HT-29 (cell line): ENCODE measurements at regions not wholly inside any gene's neighbourhood (a gene's known extent, or its start where the extent isn't known, plus 50 kb on each side); places are given as distances from the start of the nearest gene placed in this dataset.
"Not testable (repeated sequence)": the region's sequence is repeated elsewhere in the genome, so short reads cannot be mapped to it uniquely, and the experiment has no call there.

ENCODE experiments used
- DNase-seq: peaks from one replicate; pipeline ENCODE4 v3.0.0-alpha.2; 2015; ENCODE audit warnings: low spot score

GRCh38 chr12:9372202-9372601 is 164.0 kb upstream of the PZP start:
- DNase-seq = peak; percentile 14

GRCh38 chr12:9367828-9368227 is 159.6 kb upstream of the PZP start:
- DNase-seq = no peak

DNA sequence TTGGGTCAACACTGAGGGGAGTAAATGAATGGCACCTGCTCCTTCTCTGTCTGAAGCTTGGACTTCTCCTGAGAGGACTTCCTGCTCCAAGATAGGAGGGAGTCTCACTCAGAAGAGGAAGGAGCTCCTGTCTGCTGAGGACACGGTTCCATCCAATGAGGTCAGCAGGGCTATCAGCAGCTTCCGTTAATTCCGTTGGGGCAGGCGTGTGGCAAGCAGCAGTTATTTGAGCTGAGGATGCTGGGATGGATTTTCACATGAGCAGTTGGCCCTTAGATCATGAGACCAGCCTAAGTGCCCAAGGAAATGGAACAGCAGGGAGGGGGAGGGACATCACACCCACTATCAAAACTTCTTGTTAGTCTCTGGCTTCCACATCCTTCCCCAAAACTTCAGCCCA is 159.0 kb upstream of the PZP start:
- no peak for DNase-seq

- no peak for DNase-seq
Measured at GRCh38 chr12:9365296-9365695, 157.1 kb upstream of the PZP start.

DNA sequence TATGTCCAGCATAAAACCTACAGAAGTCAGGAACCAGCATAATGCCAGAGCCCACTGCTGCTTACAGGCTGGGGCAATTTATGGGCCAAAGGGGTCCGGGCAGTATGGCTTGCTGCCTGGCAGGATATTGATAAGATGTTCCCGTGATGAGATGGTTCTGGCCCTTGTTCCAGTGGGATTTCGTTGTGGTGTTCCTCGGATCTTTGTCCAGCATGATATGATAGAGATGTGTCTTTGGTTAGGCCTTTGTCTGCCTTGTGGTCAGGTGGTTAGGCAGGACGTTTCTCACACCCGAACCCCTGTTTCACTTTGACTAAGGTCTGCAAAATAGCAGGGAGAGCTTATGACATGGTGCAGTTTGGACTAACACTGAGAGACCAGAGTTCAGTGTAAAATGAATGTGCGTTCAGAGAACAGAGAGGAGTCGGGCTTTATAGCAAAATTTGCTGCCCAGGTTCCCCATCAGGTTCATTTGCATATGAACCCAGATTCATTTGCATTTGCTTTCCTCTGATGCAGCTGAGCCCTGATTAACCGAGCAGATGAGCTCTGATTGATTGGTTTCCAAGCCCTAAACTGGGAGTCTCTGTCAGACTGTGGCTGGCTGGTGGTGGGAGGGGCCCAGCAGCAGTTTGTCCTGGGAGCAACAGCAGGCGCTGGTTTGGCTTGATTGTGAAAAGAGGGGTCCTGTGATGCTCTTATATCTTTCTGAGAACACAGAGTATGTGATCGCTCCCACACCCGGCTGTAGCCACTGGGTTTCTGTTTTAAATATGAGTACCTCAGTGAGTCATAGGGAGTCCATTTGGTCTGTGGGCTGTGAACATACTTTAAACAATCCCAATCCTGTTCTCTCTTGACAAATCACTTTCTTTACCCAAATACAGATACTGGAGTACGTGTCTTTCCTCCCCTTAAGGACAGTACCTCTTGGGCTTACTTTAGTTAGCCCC is 156.3 kb upstream of the PZP start:
- DNase-seq = no peak

DNA sequence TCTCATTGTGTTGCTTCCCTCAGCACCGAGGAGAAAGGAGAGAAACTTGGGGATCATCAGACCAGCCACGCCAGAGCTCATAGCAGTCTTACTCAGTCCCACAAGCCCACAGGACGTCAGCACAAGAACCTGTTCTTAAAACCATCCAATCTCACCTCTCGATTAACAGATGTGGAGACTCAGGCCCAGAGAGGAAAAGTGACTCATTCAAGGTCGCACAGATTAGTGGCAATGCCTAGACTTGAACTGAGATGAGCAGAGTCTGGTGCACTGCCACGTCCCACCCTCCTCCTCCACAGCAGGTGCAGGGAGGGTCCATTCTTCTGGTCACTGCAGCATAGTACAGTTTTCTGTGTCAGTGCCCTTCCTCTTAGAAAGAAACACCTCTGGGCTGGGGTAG is 154.9 kb upstream of the PZP start:
- no peak for DNase-seq

DNA sequence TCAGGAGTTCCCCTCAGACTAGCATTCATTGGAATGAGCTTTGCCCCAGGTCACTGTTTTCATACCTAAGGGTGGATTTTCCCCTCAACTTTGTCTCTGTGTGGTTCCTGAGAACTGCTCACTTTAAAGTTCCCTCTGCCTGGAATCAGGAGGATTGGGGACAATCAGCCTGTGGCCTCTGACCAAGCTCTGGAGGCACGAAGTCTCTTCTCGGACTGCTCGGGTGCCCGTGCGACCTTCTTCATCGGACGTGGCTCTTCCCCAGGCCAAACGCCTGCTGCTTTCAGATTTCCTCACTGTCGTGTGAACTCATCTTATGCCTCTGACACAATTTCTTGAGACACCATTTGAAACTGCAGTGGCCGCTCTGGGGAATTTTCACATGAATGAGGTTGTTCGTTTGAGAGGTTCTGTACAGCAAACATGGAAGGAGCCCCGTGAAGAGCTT is 153.7 kb upstream of the PZP start:
- DNase-seq = no peak

DNA sequence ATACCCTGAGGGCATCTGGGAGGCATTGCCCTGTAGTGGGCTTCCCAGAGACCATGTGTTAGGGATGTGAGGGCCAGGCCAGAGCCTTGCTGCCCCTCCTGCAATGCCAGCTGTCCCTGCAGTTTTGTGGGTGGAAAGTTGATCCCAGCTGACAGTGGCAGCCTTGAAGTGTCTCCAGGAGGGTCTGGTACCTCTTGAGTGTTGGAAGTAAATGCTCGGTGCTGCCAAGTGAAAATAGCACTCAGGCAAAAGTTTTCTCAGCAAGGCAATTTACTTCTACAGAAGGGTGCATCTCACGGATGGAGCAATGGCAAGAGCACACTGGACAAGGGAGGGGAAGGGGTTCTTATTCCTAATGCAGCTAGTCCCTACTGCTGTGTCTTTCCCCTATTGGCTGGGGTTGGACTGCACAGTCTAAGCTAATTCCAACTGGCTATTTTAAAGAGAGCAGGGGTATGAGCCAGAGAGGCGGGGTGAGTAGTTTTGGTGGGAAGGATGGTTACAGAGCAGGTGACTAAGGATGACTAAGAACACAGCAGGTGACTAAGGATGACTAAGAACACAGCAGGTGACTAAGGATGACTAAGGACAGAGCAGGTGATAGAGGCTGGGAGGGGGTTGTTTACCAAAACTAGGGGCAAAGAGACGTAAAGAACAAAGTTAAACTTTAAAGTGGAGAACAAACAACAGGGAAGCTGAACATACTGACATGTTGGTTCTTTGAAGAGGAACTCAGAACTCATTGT is 146.0 kb upstream of the PZP start:
- DNase-seq = not testable (repeated sequence)

- no peak for DNase-seq
Measured at GRCh38 chr12:9351136-9351535, 142.9 kb upstream of the PZP start.

DNA sequence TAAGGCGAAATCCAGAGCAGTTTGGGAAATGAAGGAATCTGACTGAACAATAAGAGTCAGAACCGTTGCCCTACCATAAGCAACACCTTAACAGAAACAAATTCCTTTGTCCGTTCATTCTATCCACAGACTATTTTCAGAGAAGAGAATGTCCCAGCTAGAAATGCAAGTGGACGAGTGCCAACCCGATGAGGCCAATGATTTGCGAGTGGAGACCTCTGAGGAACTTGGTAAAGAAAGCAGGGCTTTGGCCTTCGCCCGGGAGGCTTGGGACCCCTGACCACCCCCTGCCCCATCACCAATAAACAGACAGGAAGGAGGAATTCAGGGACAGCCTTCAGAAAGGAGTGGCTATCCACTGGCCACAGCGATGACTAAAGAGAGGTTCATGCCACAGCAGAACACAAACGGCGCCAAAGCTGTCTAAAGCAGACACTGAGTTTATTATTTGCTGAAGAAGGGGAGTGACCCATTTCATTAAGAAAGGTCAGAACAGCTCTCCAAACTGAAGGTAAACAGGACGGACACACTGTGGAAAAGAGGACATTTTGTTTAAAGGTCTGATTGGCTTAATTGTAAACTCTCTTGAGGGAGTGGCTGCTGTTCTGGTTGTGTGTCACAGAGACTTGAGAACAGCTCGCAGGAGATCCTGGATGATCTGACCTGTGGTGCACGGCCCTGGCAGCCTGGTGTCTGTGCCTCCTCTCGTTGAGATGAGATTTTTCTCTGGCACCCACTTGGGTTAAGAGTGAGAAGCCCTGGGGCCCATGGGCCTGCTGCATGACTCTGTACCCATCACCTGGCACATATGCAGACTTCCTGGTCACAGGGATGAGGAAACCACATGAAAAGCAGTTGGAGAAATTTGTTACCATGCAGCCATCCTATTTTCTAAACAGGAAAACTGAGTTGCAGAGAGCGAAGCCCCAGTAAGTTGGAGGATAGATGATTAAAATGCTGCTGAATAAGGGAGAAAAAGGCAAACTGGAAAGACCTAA is 142.0 kb upstream of the PZP start:
- no peak for DNase-seq

GRCh38 chr12:9348906-9349518 is 140.8 kb upstream of the PZP start:
- DNase-seq = no peak

DNA sequence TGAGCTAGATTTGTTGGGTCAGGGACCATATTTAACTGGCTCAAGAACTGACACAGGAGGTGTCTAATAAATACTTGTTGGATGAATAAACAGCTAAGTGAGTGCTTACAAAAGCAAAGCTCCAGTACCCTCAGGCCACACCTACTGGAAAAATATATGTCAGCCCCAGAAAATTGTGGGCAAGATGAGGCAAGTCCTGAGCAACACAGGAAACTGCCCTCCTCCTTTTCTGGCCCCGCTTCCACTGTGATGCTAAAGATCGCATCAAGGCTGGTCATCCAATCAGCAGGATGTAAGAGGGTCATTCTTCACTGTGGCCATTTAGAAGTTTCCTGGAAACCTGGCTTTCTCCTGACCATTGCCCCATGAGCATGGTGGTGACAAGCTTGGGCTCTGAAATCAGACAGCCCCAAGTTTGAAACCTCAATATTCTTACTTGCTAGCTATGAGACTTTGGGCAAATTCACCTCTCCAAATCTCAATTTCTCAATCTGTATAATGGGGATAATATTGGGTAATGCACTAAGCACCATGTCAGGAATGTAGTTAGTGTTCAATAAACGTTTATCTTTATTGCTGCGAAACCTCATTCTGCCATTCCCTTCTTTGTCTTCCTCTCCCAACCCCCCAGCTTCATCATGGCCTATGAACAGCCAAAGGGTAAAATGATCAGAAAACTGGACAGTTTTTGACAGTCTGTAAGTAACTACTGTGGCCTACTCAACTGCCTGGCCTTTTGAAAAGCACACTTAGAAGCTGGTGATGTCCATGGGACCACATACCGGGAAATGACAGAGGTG is 139.3 kb upstream of the PZP start:
- DNase-seq = no peak

DNA sequence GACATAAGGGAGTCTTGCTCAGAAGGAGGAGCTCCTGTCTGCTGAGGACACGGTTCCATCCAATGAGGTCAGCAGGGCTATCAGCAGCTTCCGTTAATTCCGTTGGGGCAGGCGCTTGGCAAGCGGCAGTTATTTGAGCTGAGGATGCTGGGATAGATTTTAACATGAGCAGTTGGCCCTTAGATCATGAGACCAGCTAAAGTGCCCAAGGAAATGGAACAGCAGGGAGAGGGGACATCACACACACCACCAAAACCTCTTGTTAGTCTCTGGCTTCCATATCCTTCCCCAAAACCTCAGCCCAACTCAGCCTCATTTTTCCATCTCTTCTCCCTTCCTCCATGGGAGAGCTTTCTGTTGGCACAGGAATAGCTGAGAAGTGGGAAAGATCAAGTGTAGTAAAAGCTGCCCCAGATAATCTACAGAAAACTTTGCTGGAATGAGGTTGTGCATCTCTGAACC is 138.7 kb upstream of the PZP start:
- no peak for DNase-seq

- DNase-seq = no peak
Measured at GRCh38 chr12:9345171-9345570, 137.0 kb upstream of the PZP start.

GRCh38 chr12:9344541-9344940 is 136.3 kb upstream of the PZP start:
- DNase-seq = no peak

GRCh38 chr12:9343731-9344130 is 135.5 kb upstream of the PZP start:
- DNase-seq = no peak

DNA sequence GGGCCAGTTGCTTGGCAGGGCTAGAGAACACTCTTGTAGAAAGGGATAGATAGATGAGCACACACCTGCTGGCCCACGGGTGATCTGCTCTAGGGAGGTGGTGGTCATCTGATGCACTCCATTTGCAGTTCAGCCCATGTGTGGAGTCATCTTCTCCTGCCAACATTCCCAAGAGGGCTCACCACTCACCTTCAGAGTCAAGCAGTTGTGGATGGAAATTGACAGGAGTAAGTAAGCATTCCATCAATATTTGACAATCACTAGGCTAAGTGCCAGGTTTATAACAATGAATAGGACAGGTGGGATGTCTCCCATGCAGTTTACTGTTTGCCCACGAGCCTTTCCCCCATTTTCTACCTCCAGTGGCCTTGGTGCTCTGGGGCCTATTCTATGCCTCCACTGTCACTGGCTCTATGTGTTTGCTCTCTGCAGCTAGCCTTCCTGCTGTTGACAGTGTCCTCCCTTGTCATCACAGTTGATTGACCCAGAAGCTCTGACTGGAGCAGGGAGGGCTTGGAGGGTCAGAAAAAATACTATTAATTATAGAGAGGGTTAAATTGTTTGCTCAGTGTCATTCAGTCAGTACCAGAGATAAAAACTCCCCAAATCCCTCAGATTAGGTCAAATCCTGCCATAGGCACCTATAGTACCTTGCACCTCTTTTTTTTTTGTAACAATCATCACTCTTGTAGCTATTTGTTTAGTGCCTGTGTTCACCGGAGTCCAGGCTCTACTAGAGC is 134.6 kb upstream of the PZP start:
- no peak for DNase-seq

DNA sequence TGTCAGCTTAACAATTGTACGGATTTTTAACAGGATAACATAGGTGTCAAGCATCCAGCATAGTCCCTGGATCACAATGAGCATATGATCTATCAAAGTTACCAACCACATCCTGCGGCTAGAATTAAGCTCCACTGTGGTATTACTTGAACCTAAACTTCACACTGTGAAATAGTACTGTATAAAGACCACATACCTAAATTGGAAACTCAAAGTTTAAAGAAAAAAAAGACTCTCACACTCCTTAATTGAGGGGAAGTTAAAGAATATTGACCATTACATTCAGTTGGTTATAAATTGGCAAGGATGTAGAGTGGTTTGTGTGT is 133.0 kb upstream of the PZP start:
- DNase-seq = no peak

- DNase-seq = no peak
Measured at GRCh38 chr12:9340422-9341259, 132.4 kb upstream of the PZP start.
